ENCODE measurements at regions not wholly inside any gene's neighbourhood (a gene's known extent, or its start where the extent isn't known, plus 50 kb on each side); places are given as distances from the start of the nearest gene placed in this dataset.

GRCh38 chr14:95006051-95006450 lies 151.3 kb downstream of the DICER1 start:
- no peaks in the 10 kb centered on the region for H3K9me3 ChIP-seq (ENCODE audit: low read depth)
- TF ChIP-seq EZH2phosphoT487 (IDR thresholded peaks at IDR 0.05), result no peak
- no peak for TF ChIP-seq EZH2 (IDR thresholded peaks at IDR 0.05)
- TF ChIP-seq CTCF (IDR thresholded peaks at IDR 0.05), result no peak
- Mint-ChIP-seq H3K27me3 (ENCODE audit: insufficient read depth, low read depth) (peaks cover 2% of the 10 kb centered on the region), H3K9me3 (no peaks in the 10 kb centered on the region), H3K4me1 (peaks cover 5% of the 10 kb centered on the region), H3K36me3 (no peaks in the 10 kb centered on the region), H3K4me3 (no peak overlapping the region), H3K27ac (no peak overlapping the region)
- no peak overlapping the region for H3K27ac ChIP-seq
- H2AFZ ChIP-seq (replicated peaks), result no peak overlapping the region
- H3K9ac ChIP-seq, result no peak overlapping the region
- no peaks in the 10 kb centered on the region for H3K27me3 ChIP-seq
- H3F3A ChIP-seq (ENCODE audit: low read depth), result no peaks in the 10 kb centered on the region
- peaks cover 12% of the 10 kb centered on the region for H3K4me1 ChIP-seq
- H3K36me3 ChIP-seq, result no peaks in the 10 kb centered on the region
- no peaks in the 10 kb centered on the region for H4K20me1 ChIP-seq (ENCODE audit: low read depth)
- H3K4me3 ChIP-seq, result no peak overlapping the region
- no peak overlapping the region for H3K4me2 ChIP-seq
- DNase-seq (ENCODE audit: low spot score), result no peak
- no peaks in the 10 kb centered on the region for H3K79me2 ChIP-seq (ENCODE audit: low read depth)

GRCh38 chr14:95003099-95003960 lies 154.0 kb downstream of the DICER1 start:
- no peak for DNase-seq (ENCODE audit: low spot score)
- TF ChIP-seq CTCF (IDR thresholded peaks at IDR 0.05), result no peak
- no peak for TF ChIP-seq EZH2phosphoT487 (IDR thresholded peaks at IDR 0.05)
- TF ChIP-seq EZH2 (IDR thresholded peaks at IDR 0.05), result no peak

GRCh38 chr14:94998685-94999084 lies 158.6 kb downstream of the DICER1 start:
- Histone ChIP-seq H2AFZ (replicated peaks) (peak overlapping the region; percentile 28), H3K4me1 (peaks cover 15% of the 10 kb centered on the region), H3K4me2 (peak overlapping the region; percentile 65), H3K27ac (no peak overlapping the region), H3K27me3 (no peaks in the 10 kb centered on the region), H3K9me3 (ENCODE audit: low read depth) (no peaks in the 10 kb centered on the region), H3K36me3 (no peaks in the 10 kb centered on the region), H3F3A (ENCODE audit: low read depth) (peaks cover 3% of the 10 kb centered on the region), H3K4me3 (no peak overlapping the region), H3K79me2 (ENCODE audit: low read depth) (no peaks in the 10 kb centered on the region), H3K9ac (no peak overlapping the region), H4K20me1 (ENCODE audit: low read depth) (no peaks in the 10 kb centered on the region)
- TF ChIP-seq CTCF (IDR thresholded peaks at IDR 0.05) (no peak), EZH2phosphoT487 (IDR thresholded peaks at IDR 0.05) (no peak), EZH2 (IDR thresholded peaks at IDR 0.05) (no peak)
- no peaks in the 10 kb centered on the region for H3K36me3 Mint-ChIP-seq
- H3K4me3 Mint-ChIP-seq, result no peak overlapping the region
- H3K9me3 Mint-ChIP-seq, result no peaks in the 10 kb centered on the region
- DNase-seq (ENCODE audit: low spot score), result peak; percentile 53
- peaks cover 7% of the 10 kb centered on the region for H3K4me1 Mint-ChIP-seq
- peaks cover 14% of the 10 kb centered on the region for H3K27me3 Mint-ChIP-seq (ENCODE audit: insufficient read depth, low read depth)
- no peak overlapping the region for H3K27ac Mint-ChIP-seq

More at GRCh38 chr14:95003099-95003960, 154.0 kb downstream of the DICER1 start:
- H3K9me3 Mint-ChIP-seq, result no peaks in the 10 kb centered on the region
- H3F3A ChIP-seq (ENCODE audit: low read depth), result peaks cover 3% of the 10 kb centered on the region
- H3K27ac Mint-ChIP-seq, result peak overlapping the region; percentile 38
- no peak overlapping the region for H3K9ac ChIP-seq
- H3K27me3 ChIP-seq, result no peaks in the 10 kb centered on the region
- peaks cover 5% of the 10 kb centered on the region for H3K27me3 Mint-ChIP-seq (ENCODE audit: insufficient read depth, low read depth)
- no peak overlapping the region for H3K27ac ChIP-seq
- H4K20me1 ChIP-seq (ENCODE audit: low read depth), result no peaks in the 10 kb centered on the region
- H3K4me2 ChIP-seq, result no peak overlapping the region
- H3K79me2 ChIP-seq (ENCODE audit: low read depth), result no peaks in the 10 kb centered on the region
- no peaks in the 10 kb centered on the region for H3K36me3 ChIP-seq
- no peak overlapping the region for H2AFZ ChIP-seq (replicated peaks)
- peaks cover 7% of the 10 kb centered on the region for H3K4me1 Mint-ChIP-seq
- H3K4me3 ChIP-seq, result no peak overlapping the region
- H3K9me3 ChIP-seq (ENCODE audit: low read depth), result no peaks in the 10 kb centered on the region
- no peak overlapping the region for H3K4me3 Mint-ChIP-seq
- no peaks in the 10 kb centered on the region for H3K36me3 Mint-ChIP-seq
- peaks cover 13% of the 10 kb centered on the region for H3K4me1 ChIP-seq

Data from neural progenitor cell (in vitro differentiated cells).